A549 (cell line): ENCODE measurements at regions not wholly inside any gene's neighbourhood (a gene's known extent, or its start where the extent isn't known, plus 50 kb on each side); places are given as distances from the start of the nearest gene placed in this dataset.

Experiments used
- ATAC-seq, 2 experiments: fragments of 200-7000 bp in 1 of 2; fragments of >200 bp in 1 of 2; cut with Nextera tagmentation in 1 of 2; cut with Tn5 transposase in 1 of 2; 3 replicates each; pipeline versions ENCODE4 v1.8.0 to v1.9.1; 2018 to 2020; ENCODE audit warnings: mild to moderate bottlenecking in 1 of 2, moderate library complexity in 1 of 2
- CTCF ChIA-PET: fragments of 300-600 bp; sonication (Branson Sonifier 250); formaldehyde crosslinking; extraction: SDS; loops from one replicate; lab custom pipeline; 2021; ENCODE audit warnings: antibody characterized with exemption, inconsistent platforms; lab: Yijun Ruan, JAX
- POLR2A ChIA-PET: fragments of 350-600 bp; formaldehyde crosslinking; extraction: SDS; loops from one replicate; lab custom pipeline; 2021; ENCODE audit warnings: antibody characterized with exemption, inconsistent platforms; lab: Yijun Ruan, JAX
- DNase-seq, 2 experiments: peaks; one replicate each; pipeline versions ENCODE4 v3.0.0 to v3.0.0-alpha.2; 2011 to 2016; ENCODE audit warnings: low read depth in 1 of 2, low spot score in 1 of 2
- FAIRE-seq: peaks from 2 replicates; lab custom pipeline; 2011; peaks lifted over from hg19 to GRCh38; lab: Jason Lieb, UNC
- H3K27ac ChIP-seq, 2 experiments: fragments of >200 bp; sonication (Bioruptor Twin); formaldehyde crosslinking; 3 replicates each; pipeline ENCODE4 v1.5.1; 2016 to 2017
- H3K4me1 ChIP-seq: fragments of >200 bp; sonication (Bioruptor Twin); formaldehyde crosslinking; 3 replicates; pipeline ENCODE4 v1.6.1; 2016
- H3K4me2 ChIP-seq: fragments of >200 bp; sonication (Bioruptor Twin); formaldehyde crosslinking; 3 replicates; pipeline ENCODE4 v1.6.1; 2016
- H3K4me3 ChIP-seq: fragments of >200 bp; sonication (Bioruptor Twin); formaldehyde crosslinking; 3 replicates; pipeline ENCODE4 v1.5.1; 2016
- H3K9me3 ChIP-seq: fragments of >200 bp; sonication (Bioruptor Twin); formaldehyde crosslinking; 3 replicates; pipeline ENCODE4 v1.6.1; 2016
- CBX2 ChIP-seq: fragments of 200-600 bp; sonication (generic); IDR thresholded peaks from 2 replicates; pipeline ENCODE4 v1.6.1; 2016; ENCODE audit warnings: low read depth, mild to moderate bottlenecking, borderline replicate concordance
- CBX8 ChIP-seq: fragments of 200-600 bp; sonication (generic); IDR thresholded peaks from 2 replicates; pipeline ENCODE4 v1.6.1; 2016
- EHF ChIP-seq: fragments of 250-450 bp; sonication (Bioruptor Pico); IDR thresholded peaks from 2 replicates; pipeline ENCODE4 v1.5.0; 2020; ENCODE audit warnings: mild to moderate bottlenecking
- FOSL2 ChIP-seq, 2 experiments: fragments of 450-650 bp in 1 of 2; fragments of >200 bp in 1 of 2; sonication (Bioruptor Twin) in 1 of 2; formaldehyde crosslinking; IDR thresholded peaks; 2 replicates each; pipeline versions ENCODE4 v1.5.0 to v1.6.1; 2016 to 2020; ENCODE audit warnings: mild to moderate bottlenecking in 1 of 2, moderate library complexity in 1 of 2
- FOXS1 ChIP-seq: fragments of 250-450 bp; sonication (Bioruptor Pico); IDR thresholded peaks from 2 replicates; pipeline ENCODE4 v1.5.0; 2020; ENCODE audit warnings: mild to moderate bottlenecking, moderate library complexity
- HEYL ChIP-seq: fragments of 250-450 bp; sonication (Bioruptor Pico); IDR thresholded peaks from 2 replicates; pipeline ENCODE4 v1.8.0; 2021; ENCODE audit warnings: mild to moderate bottlenecking, moderate library complexity
- HOXA7 ChIP-seq: fragments of 250-450 bp; sonication (Bioruptor Pico); IDR thresholded peaks from 2 replicates; pipeline ENCODE4 v1.5.0; 2020; ENCODE audit warnings: mild to moderate bottlenecking, moderate library complexity
- HOXB13 ChIP-seq: fragments of 250-450 bp; sonication (Bioruptor Pico); IDR thresholded peaks from 2 replicates; pipeline ENCODE4 v1.5.0; 2020; ENCODE audit warnings: low read depth, mild to moderate bottlenecking, moderate library complexity
- JUNB ChIP-seq: fragments of >200 bp; sonication (Bioruptor Twin); formaldehyde crosslinking; IDR thresholded peaks from 2 replicates; pipeline ENCODE4 v1.6.1; 2016
- KDM1A ChIP-seq: fragments of 200-600 bp; sonication (generic); IDR thresholded peaks from 2 replicates; pipeline ENCODE4 v1.6.1; 2016; ENCODE audit warnings: low read depth, mild to moderate bottlenecking
- KDM5A ChIP-seq: fragments of 200-600 bp; sonication (generic); IDR thresholded peaks from 2 replicates; pipeline ENCODE4 v1.6.1; 2016; ENCODE audit warnings: antibody characterized with exemption, mild to moderate bottlenecking
- MAFK ChIP-seq: fragments of 450-650 bp; IDR thresholded peaks from 2 replicates; pipeline ENCODE4 v1.6.1; 2014; ENCODE audit not compliant: partially characterized antibody
- MAX ChIP-seq: IDR thresholded peaks from 2 replicates; pipeline ENCODE4 v1.6.1; 2012
- NPAS2 ChIP-seq: fragments of 250-450 bp; sonication (Bioruptor Pico); IDR thresholded peaks from 2 replicates; pipeline ENCODE4 v1.8.0; 2022; ENCODE audit warnings: mild to moderate bottlenecking, moderate library complexity, borderline replicate concordance
- PHF8 ChIP-seq: fragments of 200-600 bp; sonication (generic); IDR thresholded peaks from 2 replicates; pipeline ENCODE4 v1.6.1; 2016; ENCODE audit warnings: low read depth, mild to moderate bottlenecking, antibody characterized with exemption, moderate library complexity, borderline replicate concordance
- POLR2A ChIP-seq: IDR thresholded peaks from 2 replicates; pipeline ENCODE4 v1.6.1; 2012; ENCODE audit warnings: mild to moderate bottlenecking, low read length
- RAD21 ChIP-seq, 2 experiments: fragments of >200 bp in 1 of 2; sonication (Bioruptor Twin) in 1 of 2; formaldehyde crosslinking in 1 of 2; IDR thresholded peaks in 1 of 2; conservative IDR thresholded peaks in 1 of 2; 2 replicates in 1 of 2; 3 replicates in 1 of 2; pipeline ENCODE4 v1.6.1; 2012 to 2018; ENCODE audit warnings: inconsistent platforms in 1 of 2
- RARB ChIP-seq: fragments of 250-450 bp; sonication (Bioruptor Pico); IDR thresholded peaks from 2 replicates; pipeline ENCODE4 v1.8.0; 2021; ENCODE audit warnings: mild to moderate bottlenecking, moderate library complexity
- SMC3 ChIP-seq: fragments of >200 bp; sonication (Bioruptor Twin); formaldehyde crosslinking; IDR thresholded peaks from 3 replicates; pipeline ENCODE4 v1.6.1; 2018; ENCODE audit warnings: inconsistent platforms
- TFCP2L1 ChIP-seq: fragments of 250-450 bp; sonication (Bioruptor Pico); IDR thresholded peaks from 2 replicates; pipeline ENCODE4 v1.5.0; 2021; ENCODE audit warnings: mild to moderate bottlenecking
- TP53 ChIP-seq: fragments of 250-450 bp; sonication (Bioruptor Pico); IDR thresholded peaks from 2 replicates; pipeline ENCODE4 v1.5.0; 2021; ENCODE audit warnings: mild to moderate bottlenecking, moderate library complexity
- ZC3H11A ChIP-seq: fragments of 450-650 bp; IDR thresholded peaks from 2 replicates; pipeline ENCODE4 v1.6.1; 2014; ENCODE audit warnings: antibody characterized with exemption, mild to moderate bottlenecking
- ZNF302 ChIP-seq: fragments of 250-450 bp; sonication (Bioruptor Pico); IDR thresholded peaks from 2 replicates; pipeline ENCODE4 v1.9.0; 2021; ENCODE audit warnings: inconsistent platforms, mild to moderate bottlenecking, moderate library complexity
- ZSCAN20 ChIP-seq: fragments of 250-450 bp; sonication (Bioruptor Pico); IDR thresholded peaks from 2 replicates; pipeline ENCODE4 v1.8.0; 2022; ENCODE audit warnings: mild to moderate bottlenecking, moderate library complexity
- WGBS: methylation state at CpG from one replicate; pipeline ENCODE4 v1.1.6; 2017; ENCODE audit errors: missing lambda C conversion rate; 5-methylcytosine and 5-hydroxymethylcytosine counted together
- TF ChIP-seq, protein P1 (sequence below): fragments of 150-350 bp; IDR thresholded peaks from 2 replicates; pipeline ENCODE4 v1.6.1; 2014; ENCODE audit warnings: low read depth, mild to moderate bottlenecking, low read length
- TF ChIP-seq, protein P2 (sequence below): fragments of 250-450 bp; sonication (Bioruptor Pico); IDR thresholded peaks from 2 replicates; pipeline ENCODE4 v1.5.0; 2020; ENCODE audit warnings: low read depth, mild to moderate bottlenecking, moderate library complexity
- TF ChIP-seq, protein P3 (sequence below): fragments of 200-600 bp; sonication (generic); IDR thresholded peaks from 2 replicates; pipeline ENCODE4 v1.6.1; 2016; ENCODE audit warnings: antibody characterized with exemption, mild to moderate bottlenecking, moderate library complexity
- TF ChIP-seq, protein P4 (sequence below): fragments of 250-450 bp; sonication (Bioruptor Pico); IDR thresholded peaks from 2 replicates; pipeline ENCODE4 v1.5.0; 2021; ENCODE audit warnings: mild to moderate bottlenecking, moderate library complexity, borderline replicate concordance

DNA sequence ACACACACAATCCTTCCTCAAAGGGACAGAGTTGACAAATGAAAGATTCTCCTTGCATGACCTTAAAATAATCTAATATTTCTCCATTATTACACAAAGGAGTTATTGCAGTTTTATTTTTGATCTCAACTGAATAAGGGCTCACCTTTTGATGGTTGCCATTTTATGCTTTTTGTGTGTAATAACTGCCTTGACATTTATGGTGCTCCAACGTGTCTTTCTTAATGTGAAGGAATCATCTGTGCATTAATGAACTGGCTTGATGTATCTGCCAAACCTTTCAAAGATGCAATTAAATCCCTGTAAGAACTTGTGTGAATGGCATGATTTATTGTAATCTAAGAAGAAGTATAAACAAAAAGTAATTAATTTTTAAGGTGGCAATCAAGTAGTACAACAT lies 1519.8 kb upstream of the CDH9 start:
- ChIA-PET CTCF (no interaction called here), POLR2A (no interaction called here)
- no peak overlapping the region for H3K4me3 ChIP-seq
- ATAC-seq (no peak), DNase-seq (no peak), FAIRE-seq (peak; percentile 32)
- H3K27ac ChIP-seq, result no peak overlapping the region
- WGBS, result 11% methylated on average over 1 of the region's 1 CpG
- H3K4me1 ChIP-seq, result no peaks in the 10 kb centered on the region
- TF ChIP-seq MAX (no peak), NPAS2 (CRISPR knock-in tag) (no peak), RARB (CRISPR knock-in tag) (no peak), FOXS1 (CRISPR knock-in tag) (no peak), JUNB (no peak)
- no peaks in the 10 kb centered on the region for H3K9me3 ChIP-seq
- H3K4me2 ChIP-seq, result no peak overlapping the region

- DNase-seq, result no peak
- no peak for FAIRE-seq
- H3K4me1 ChIP-seq, result no peaks in the 10 kb centered on the region
- POLR2A ChIA-PET, result no interaction called here
- no peak overlapping the region for H3K4me2 ChIP-seq
- ATAC-seq, result no peak
- H3K9me3 ChIP-seq, result no peaks in the 10 kb centered on the region
- no peak overlapping the region for H3K4me3 ChIP-seq
- no peak overlapping the region for H3K27ac ChIP-seq
- TF ChIP-seq TP53 (CRISPR knock-in tag), result no peak
- TF ChIP-seq HOXB13 (CRISPR knock-in tag), result no peak
- TF ChIP-seq MAX, result no peak
- TF ChIP-seq ZNF302, result no peak
- TF ChIP-seq HEYL (CRISPR knock-in tag), result no peak
- no peak for TF ChIP-seq PHF8
- no peak for TF ChIP-seq POLR2A
- TF ChIP-seq ZC3H11A, result no peak
- no peak for TF ChIP-seq CBX2
- TF ChIP-seq, protein P1, sequence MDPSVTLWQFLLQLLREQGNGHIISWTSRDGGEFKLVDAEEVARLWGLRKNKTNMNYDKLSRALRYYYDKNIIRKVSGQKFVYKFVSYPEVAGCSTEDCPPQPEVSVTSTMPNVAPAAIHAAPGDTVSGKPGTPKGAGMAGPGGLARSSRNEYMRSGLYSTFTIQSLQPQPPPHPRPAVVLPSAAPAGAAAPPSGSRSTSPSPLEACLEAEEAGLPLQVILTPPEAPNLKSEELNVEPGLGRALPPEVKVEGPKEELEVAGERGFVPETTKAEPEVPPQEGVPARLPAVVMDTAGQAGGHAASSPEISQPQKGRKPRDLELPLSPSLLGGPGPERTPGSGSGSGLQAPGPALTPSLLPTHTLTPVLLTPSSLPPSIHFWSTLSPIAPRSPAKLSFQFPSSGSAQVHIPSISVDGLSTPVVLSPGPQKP, result no peak
- no peak for TF ChIP-seq CBX8
- no peak for TF ChIP-seq KDM1A
- TF ChIP-seq, protein P2, sequence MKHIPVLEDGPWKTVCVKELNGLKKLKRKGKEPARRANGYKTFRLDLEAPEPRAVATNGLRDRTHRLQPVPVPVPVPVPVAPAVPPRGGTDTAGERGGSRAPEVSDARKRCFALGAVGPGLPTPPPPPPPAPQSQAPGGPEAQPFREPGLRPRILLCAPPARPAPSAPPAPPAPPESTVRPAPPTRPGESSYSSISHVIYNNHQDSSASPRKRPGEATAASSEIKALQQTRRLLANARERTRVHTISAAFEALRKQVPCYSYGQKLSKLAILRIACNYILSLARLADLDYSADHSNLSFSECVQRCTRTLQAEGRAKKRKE (CRISPR knock-in tag), result no peak
- TF ChIP-seq HOXA7 (CRISPR knock-in tag), result no peak
- TF ChIP-seq FOSL2 (IDR thresholded peaks at IDR 0.05), result no peak
- TF ChIP-seq FOSL2 (CRISPR knock-in tag; IDR thresholded peaks at IDR 0.05), result no peak
- no peak for TF ChIP-seq EHF (CRISPR knock-in tag)
- no peak for TF ChIP-seq NPAS2 (CRISPR knock-in tag)
- no peak for TF ChIP-seq ZSCAN20 (CRISPR knock-in tag)
- TF ChIP-seq MAFK, result no peak
- TF ChIP-seq KDM5A, result no peak
- TF ChIP-seq, all 56 proteins: peak for 0
- CTCF ChIA-PET, result no interaction called here
Observed at GRCh38 chr5:28557114-28557513, 1518.7 kb upstream of the CDH9 start.

GRCh38 chr5:28549588-28549987 lies 1511.2 kb upstream of the CDH9 start:
- no peak overlapping the region for H3K27ac ChIP-seq
- DNase-seq (no peak), ATAC-seq (no peak), FAIRE-seq (no peak)
- ChIA-PET CTCF (no interaction called here), POLR2A (no interaction called here)
- no peaks in the 10 kb centered on the region for H3K4me1 ChIP-seq
- 12% methylated on average over 2 of the region's 2 CpGs for WGBS
- no peak for TF ChIP-seq TP53 (CRISPR knock-in tag)
- no peak for TF ChIP-seq MAFK
- TF ChIP-seq SMC3, result no peak
- TF ChIP-seq RAD21 (conservative IDR thresholded peaks at IDR 0.05 in 1 of 2, IDR thresholded peaks at IDR 0.05 in 1 of 2), result no peak
- TF ChIP-seq TFCP2L1 (CRISPR knock-in tag), result no peak
- TF ChIP-seq, protein P3, sequence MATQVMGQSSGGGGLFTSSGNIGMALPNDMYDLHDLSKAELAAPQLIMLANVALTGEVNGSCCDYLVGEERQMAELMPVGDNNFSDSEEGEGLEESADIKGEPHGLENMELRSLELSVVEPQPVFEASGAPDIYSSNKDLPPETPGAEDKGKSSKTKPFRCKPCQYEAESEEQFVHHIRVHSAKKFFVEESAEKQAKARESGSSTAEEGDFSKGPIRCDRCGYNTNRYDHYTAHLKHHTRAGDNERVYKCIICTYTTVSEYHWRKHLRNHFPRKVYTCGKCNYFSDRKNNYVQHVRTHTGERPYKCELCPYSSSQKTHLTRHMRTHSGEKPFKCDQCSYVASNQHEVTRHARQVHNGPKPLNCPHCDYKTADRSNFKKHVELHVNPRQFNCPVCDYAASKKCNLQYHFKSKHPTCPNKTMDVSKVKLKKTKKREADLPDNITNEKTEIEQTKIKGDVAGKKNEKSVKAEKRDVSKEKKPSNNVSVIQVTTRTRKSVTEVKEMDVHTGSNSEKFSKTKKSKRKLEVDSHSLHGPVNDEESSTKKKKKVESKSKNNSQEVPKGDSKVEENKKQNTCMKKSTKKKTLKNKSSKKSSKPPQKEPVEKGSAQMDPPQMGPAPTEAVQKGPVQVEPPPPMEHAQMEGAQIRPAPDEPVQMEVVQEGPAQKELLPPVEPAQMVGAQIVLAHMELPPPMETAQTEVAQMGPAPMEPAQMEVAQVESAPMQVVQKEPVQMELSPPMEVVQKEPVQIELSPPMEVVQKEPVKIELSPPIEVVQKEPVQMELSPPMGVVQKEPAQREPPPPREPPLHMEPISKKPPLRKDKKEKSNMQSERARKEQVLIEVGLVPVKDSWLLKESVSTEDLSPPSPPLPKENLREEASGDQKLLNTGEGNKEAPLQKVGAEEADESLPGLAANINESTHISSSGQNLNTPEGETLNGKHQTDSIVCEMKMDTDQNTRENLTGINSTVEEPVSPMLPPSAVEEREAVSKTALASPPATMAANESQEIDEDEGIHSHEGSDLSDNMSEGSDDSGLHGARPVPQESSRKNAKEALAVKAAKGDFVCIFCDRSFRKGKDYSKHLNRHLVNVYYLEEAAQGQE, result no peak
- TF ChIP-seq, protein P4, sequence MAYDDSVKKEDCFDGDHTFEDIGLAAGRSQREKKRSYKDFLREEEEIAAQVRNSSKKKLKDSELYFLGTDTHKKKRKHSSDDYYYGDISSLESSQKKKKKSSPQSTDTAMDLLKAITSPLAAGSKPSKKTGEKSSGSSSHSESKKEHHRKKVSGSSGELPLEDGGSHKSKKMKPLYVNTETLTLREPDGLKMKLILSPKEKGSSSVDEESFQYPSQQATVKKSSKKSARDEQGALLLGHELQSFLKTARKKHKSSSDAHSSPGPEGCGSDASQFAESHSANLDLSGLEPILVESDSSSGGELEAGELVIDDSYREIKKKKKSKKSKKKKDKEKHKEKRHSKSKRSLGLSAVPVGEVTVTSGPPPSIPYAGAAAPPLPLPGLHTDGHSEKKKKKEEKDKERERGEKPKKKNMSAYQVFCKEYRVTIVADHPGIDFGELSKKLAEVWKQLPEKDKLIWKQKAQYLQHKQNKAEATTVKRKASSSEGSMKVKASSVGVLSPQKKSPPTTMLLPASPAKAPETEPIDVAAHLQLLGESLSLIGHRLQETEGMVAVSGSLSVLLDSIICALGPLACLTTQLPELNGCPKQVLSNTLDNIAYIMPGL, result no peak
- no peak overlapping the region for H3K4me2 ChIP-seq
- no peak overlapping the region for H3K4me3 ChIP-seq
- no peaks in the 10 kb centered on the region for H3K9me3 ChIP-seq
